ENCODE measurements at regions not wholly inside any gene's neighbourhood (a gene's known extent, or its start where the extent isn't known, plus 50 kb on each side); places are given as distances from the start of the nearest gene placed in this dataset.
"Not testable (repeated sequence)": the region's sequence is repeated elsewhere in the genome, so short reads cannot be mapped to it uniquely, and the experiment has no call there.

DNA sequence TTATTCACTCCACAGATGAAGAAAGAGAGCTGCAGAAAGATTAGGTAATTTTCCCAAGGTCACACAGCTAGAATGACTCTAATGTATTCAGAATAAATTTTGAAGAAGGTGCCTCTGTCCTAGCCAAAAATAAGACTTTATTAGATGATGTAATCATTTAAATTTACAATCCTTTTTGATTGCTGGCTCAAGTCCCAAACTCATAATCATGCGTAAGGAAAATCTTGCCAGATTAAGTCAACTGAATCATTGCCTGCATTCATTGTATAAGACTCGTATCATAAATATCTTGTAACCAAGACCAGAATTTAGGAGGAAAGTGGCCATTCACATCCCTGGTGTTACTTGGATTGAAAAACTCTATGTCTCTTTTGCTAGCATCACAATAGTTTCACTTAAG lies 53.1 kb upstream of the STK39 start:
- no peak for DNase-seq

DNA sequence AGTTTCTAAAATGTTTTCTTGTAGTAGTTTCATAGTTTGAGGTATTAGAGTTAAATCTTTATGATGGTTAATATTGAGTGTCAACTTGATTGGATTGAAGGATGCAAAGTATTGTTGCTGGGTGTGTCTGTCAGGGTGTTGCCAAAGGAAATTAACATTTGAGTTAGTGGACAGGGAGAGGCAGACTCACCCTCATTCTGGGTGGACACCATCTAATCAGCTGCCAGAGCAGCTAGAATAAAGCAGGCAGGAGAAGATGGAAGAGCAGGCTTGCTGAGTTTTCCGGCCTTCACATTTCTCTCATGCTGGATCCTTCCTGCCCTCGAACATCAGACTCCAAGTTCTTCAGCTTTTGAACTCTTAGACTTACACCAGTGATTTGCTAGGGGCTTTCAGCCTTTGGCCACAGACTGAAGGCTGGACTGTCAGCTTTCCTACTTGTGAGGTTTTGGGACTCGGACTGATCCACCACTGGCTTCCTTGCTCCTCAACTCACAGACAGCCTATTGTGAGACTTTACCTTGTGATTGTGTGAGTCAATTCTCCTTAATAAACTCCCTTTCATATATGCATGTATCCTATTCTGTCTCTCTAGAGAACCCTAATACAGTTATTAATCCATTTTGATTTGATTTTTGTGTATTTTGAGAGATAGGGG lies 56.8 kb upstream of the STK39 start:
- DNase-seq = no peak

DNA sequence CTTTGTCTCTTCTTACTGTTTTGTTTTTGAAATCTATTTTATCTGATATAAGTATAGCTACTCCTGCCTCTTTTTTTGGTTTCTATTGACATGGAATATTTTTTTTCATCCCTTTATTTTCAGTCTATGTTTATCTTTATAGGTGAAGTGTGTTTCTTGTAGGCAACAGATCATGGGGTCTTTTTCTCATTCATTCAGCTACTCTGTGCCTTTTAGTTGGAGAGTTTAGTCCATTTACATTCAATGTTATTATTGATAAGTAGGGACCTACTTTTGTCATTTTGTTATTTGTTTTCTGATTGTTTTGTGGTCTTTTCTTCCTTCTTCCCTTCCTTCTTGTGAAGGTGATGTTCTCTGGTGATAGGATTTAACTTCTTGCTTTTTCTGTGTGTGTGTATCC lies 60.0 kb upstream of the STK39 start:
- no peak for DNase-seq

DNA sequence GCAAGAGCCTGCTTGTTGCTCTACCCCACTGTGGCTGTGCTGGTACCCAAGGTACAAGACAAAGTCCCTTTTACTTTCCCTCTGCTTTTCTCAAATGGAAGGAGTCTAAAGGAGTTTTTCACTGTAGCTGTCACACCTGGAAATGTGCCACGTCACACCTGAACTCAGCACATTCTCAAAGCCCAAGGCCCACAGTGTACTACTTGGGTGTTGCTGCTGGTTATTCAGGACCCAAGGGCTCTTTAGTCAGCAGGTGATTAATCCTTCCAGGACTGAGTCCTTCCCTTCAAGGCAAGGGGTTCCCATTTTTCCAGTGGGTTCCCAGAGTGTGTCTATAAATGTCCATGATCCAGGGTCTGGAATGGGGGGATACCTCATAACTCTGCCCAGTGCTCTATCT lies 63.2 kb upstream of the STK39 start:
- no peak for DNase-seq

DNA sequence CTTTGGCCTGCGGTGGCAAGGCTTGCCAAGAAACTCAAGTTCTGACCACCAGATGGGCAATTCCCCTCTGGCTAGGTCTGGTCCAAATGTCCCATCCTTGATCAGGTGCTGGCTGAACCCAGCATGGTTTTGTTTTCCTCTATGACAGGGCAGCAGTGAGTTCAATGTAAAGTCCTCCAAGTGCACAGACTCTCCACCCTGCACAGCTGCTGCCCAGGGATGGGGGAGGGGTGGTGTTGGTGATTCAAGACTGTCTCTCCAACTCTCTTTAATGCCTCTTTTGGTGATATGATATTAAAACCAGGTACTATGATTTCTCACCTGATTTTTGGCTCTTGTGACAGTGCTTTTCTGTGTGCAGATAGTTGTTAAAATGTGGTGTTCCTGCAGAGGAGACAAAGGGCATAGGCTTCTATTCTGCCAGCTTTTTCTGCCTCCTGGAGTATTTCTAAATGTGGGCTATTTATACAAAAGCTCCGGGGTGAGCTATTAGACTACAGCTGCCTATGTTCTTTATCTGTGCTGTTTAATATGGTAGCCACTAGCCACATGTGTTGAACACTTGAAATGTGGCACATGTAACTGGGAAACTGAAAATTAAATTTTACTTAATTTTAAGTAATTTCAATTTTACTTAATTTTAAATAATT lies 64.0 kb upstream of the STK39 start:
- no peak for DNase-seq

DNA sequence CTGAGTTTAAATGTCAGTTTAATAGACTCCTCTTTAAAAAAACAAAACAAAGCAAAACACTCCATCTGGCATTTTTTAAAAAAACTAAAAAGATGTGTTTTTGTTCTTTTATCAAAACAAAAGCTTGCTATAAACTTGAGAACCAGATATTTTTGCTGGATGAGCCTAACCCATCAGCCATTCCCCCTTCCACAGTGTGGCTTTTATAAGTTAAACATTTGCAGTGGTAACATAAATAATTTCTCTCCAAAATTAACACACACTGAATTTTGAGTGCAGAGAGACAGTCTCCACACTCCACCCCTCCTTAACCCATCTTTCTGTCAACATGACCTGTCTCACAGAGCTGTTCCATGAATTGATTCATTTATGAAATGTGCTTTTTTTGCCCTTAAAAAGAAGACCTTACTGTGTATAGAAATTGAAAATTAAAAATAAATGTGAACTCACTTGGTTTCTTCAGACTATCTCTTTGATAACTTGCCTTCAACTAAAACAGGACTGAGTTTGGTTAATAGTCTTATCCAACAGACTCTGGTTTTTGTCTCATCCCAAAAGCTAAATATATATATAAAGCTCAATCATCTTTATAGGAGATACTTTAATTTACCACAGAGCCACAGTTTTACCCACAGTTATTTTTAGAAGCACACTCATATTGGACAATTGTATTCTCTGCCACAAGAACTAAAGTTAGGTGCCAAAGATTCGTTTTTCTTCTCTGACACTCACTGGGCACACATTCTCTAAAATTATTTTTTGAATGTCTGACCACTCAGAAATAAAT lies 64.8 kb upstream of the STK39 start:
- DNase-seq = no peak

DNA sequence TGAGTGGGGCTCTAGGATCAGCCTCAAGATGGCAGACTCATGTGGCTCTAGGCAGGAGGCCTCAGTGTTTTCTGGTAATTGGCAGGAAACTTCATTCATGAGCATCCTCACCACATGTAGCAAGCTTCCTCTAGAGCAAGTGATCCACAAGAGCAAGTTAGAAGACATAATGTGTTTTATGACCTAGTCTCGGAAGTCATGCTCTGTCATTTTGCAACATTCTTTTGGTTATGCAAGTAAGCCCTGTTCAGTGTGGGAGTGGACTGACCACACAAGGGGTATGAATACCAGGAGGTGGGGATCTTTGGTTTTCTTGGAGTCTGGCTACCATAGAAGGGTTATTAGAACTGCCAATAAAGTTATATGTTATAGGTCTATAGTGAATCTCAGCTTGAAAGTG lies 66.8 kb upstream of the STK39 start:
- DNase-seq = no peak

DNA sequence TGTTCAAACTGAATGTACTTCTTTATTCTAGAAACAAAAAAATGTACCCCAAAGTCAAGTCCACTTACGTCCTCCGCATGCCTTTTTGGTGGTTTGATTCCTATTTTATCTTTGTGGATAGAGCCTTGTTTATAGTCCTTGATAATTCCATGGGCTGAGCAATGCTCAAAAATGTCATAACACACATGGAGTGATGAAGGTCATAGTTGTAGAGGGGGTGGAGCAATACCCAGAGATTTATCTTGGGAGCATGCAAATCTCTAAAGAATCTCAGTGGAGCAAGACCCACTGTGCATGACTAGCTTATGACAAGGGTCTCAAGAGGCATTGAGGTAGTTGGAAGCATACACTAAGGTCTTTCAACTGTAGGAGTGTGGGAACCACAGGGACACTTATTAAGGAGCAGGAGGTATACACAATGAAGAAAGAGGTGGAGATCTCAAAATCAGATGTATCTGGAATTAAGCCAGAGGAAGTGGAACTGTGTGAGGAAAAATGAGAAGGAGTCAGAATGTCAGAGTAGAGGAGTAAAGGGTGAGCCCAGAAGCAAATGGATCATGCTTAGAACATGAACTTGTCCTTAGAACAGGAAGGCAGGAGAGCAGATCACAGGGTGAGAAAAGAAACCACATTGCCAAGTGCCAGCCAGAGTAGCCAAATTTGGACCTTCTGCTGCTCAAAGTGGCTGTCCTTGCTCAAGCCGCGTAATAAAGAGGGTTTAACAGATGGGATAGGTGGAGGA lies 68.1 kb upstream of the STK39 start:
- DNase-seq = no peak

DNA sequence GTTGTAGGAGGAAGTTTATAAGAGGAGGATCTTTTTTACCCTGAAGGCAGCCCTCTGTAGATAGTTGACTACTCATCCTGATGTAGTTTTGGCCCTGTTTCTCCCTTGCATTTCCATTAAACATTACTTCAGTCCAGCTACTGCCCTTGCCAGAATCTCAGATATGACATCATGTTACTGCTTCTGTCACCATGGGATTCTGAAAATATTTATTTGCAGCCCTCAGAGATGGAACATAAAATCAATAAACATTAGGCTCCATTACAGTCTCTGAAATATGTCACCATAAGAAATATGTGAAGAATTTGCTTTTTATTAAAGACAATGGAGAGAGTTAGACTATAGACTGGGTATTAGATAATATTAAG lies 68.7 kb upstream of the STK39 start:
- no peak for DNase-seq

DNA sequence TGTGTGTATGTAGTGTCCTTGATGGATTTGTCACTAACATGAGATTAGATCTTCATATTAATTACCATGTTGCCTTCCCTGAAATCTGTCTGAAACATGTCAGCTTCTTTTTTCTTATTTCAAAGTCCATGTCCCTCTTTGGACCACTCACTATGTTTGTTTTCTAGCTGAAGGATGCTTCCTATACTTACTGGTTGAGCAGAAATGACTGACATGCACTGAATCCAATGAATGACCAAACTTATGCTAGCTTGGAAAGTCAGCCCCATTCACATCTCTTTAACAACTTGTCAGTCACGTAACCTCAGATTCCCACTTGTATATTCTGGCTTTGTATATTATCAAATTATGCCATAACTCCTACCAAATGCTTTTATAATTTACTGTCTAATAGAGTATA lies 69.9 kb upstream of the STK39 start:
- DNase-seq = no peak

DNA sequence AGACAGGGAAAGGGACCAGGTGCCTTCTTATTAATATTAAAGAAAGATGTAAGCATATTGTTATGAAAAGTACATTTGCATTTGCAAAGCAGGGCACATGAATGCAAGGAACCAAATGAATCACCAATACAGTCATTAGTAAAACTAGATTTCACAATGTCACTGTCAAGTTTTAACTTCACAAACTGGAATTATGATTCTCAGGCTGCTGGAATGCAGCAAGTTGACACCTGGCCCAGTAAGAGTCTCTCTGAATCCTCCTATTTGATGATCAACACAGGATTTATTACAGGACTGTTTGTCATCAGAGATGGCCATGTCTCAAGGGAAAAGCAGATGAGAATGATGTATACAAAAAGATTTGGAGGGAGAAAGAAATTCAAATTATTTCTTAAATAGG lies 72.9 kb upstream of the STK39 start:
- no peak for DNase-seq

DNA sequence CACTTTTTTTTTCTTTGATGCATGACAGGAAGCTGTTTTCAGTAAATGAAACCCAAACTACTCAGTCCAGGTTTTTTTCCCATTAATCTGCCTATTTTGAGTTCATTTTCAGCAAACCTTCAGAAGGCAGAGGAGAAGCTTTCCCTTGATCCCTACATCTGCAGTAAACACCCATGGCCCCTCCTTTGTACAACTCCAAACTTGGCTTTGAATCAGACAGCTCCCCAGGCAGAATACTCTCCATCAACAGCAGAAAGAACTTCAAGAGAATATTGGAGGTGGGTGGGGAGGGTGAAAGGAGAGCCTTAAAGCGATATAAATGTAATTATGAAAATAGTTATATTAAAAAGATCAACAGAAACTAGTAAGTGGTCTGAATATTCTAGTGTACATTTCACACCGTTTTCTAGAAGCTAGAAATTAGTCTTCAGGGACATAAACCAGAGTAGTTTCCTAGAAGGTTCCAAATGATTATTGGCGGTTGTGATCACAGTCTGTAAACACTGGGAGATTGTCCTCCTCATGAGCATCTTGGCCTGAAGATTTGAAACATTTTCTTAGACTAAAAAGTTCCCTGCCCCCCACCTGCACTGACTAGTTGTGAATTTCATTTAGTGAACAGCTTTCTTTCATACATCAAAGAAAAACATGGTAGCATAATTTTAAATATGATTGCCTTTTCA lies 75.1 kb upstream of the STK39 start:
- DNase-seq = no peak

DNA sequence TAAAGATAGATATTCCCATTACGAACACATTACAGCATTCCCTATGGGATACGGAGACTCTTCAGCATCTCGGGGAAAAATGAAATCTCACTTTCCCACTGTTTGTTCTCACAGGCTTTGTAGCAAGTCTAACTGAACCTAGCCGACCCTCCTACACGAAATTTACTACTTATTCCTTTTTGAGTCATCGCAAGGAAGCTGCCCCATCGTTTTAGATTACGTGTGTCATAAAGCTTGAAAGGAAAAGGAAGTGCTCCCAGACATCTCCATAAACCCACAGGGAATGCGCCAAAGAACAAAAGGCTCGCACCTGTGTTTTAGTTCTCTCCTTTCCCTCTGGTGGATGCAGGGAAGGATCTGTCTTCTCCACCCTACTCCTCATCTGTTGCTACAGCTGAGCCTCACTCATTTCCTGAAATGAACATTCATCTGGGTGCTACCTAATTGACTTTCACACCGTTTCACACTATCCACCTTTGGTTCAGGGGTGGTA lies 76.2 kb upstream of the STK39 start:
- DNase-seq = no peak

DNA sequence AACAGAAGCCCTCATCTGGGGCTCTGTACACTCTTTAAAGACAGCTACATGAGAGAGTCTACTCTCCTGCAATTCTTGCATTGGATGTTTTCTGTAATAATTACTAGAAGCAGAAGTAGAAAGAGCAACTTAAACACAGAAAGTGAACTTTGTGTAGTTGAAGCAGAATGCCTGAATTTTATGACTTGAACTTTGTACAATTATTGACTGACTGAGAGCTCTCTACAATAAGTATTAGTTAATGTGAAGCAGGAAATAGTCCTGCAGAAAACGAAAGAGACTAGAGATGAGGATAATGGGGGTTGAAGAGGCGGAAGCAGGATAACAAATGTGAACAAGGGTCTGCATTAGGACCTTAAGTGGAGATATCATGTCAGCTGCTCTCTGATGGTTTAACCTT lies 79.2 kb upstream of the STK39 start:
- no peak for DNase-seq

DNA sequence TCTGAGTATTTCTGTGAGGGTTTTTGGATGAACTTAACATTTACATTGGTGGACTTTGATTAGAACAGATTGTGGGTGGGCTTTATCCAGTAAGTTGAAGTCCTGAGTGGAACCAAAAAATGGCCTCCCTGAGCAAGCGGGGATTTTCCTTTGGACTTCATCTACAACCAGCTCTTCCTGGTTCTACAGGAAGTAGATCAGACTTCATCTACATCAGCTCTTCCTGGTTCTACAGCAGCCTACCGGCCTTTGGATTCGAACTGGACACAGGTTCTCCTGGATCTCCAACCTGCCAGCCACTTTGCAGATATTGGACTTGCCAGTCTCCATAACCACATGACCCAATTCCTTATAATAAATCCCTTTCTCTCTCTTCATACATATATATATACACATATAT lies 79.9 kb upstream of the STK39 start:
- no peak for DNase-seq

DNA sequence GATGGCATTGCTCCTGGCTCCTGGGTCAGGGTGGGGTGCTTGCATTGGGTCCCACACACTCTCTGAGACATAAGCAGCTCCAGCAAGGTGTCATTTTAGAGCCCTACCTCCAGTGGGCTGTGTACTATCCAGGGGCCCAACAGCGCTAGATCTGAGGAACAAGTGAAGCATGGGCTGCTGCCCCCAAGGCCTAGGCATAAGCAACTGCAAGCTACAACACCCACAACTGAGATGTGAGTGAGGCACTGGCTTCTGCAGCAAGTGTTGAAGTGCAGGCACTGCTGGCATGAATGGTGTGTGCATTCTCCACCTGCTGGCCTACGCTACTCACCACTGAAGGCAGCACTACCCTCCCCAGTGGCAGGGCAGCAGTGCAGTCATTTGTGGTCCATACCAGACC lies 81.0 kb upstream of the STK39 start:
- no peak for DNase-seq

DNA sequence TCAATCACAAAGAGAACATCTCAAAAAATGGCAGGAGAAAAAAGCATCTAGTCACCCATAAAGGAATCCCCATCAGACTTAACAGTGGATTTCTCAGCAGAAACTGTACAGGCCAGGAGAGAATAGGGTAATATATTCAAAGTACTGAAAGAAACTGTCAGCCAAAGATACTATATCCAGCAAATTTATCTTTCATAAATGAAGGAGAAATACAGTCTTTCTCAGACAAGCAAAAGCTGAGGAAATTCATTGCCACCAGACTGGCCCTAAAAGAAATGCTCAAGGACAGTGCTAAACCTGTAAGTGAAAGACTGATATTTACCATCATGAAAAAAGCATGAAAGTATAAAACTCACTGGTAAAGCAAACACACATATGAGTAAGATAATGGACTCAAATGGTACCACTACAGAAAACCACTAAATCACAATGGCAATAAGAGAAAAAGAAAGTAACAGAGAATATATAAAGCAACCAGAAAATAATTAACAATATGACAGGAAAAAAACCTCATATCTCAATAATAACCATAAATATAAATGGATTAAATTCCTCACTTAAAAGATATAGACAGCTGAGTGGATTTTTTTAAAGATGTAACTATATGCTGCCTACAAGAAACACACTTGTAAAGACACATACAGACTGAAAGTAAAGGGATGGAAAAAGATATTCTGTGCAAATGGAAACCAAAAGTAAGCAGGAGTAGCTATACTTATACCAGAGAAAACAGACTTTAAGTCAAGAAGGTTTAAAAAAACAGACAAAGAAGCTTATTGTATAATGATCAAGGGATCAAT lies 83.4 kb upstream of the STK39 start:
- no peak for DNase-seq

DNA sequence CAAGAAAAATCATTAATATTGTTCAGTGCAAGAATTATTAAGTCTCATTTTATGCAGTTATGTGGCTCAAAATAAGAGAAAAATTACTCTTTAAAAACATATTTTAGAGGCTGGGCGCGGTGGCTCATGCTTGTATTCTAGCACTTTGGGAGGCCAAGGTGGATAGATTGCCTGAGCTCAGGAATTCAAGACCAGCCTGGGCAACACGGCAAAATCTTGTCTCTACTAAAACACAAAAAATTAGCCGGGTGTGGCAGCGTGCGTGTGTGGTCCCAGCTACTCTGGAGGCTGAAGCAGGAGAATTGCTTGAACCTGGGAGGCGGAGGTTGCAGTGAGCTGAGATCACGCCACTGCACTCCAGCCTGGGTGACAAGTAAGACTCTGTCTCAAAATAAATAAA lies 87.9 kb upstream of the STK39 start:
- DNase-seq = not testable (repeated sequence)

DNA sequence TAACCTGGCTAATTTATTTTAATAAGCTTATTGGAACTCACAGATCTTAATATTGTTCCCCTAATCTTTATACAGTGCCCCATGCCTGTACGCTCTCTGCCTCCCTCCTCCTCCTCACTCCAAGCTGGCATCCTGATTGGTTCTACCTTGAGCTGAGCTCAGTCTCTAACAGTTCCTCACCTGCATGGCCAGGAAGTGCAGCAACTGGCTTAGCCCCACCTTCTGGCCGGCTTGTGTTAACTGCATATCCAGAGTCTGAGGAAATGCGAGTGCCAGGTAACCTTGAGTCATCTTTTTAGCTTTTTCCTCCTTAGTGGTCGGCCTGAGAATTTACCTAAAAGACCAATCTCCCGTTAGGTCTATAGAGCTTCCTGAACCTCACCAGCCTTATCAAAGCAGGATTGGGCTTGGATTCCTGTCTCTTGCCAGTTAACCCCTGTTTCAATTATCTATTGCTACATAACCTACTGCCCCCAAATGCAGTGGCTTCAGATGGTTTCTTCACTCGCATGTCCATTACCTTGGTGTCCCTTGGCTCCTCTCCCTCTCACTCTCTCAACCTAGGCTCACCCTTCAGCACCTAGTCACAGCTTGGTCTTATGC lies 89.5 kb upstream of the STK39 start:
- DNase-seq = peak; percentile 52 to 58

DNA sequence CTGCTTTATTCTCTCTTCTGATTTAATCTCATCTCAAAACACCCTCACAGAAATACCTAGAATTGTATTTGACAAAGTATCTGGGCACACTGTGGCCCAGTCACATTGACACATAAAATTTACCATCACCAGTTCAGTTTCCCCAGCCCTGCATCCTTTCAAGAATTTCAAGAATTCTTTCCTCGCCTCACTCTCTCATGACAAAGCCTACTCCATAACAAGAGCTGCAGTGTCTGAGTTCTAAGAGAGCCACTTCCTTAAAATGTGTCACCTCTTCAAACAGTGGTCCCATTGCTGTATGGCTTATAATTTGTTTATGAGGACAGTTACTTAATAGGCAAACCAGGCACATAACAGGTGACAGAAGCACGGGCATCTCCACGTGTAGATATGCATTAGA lies 90.9 kb upstream of the STK39 start:
- no peak for DNase-seq

DNA sequence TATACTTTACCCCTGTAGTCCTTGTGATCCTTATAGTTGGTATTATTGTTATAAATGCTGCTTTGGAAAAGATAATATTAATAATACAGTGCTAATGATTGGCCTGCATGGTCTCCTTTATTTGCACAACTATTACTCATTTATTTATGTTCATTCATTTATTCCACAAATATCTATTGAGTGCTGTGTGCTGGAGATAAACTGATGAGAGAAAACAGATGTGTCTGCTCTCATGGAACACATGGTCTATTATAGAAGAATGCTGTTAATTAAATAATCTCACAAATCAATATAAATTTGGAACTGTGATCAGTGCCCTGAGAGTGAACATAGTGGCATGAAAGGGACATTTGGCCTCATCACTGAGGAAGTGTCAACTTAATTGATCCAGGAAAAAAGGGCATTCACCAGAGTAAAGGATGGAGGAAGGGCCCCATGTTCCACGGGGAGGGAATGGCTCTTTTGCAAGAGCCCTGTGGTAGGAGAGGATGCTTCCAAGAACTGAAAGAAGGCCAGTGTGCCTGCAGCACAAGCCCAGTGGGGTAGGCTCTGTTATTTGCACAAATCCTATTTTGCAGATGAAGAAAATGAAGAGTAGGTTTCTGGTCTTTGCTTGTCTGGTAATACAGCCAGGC lies 91.5 kb upstream of the STK39 start:
- DNase-seq = no peak

Measured in activated CD4-positive, alpha-beta T cell treated with anti-CD3 and anti-CD28 coated beads, Interleukin-2, amount 50 U/mL, for 4 hours (primary cell).